HEK293 (cell line): ENCODE measurements at regions not wholly inside any gene's neighbourhood (a gene's known extent, or its start where the extent isn't known, plus 50 kb on each side); places are given as distances from the start of the nearest gene placed in this dataset.

Experiments
- BCL11B ChIP-seq: fragments of 450-650 bp; formaldehyde crosslinking; IDR thresholded peaks from 2 replicates; pipeline ENCODE4 v1.5.1; 2016; ENCODE audit warnings: low read depth, missing biosample characterization, missing genetic modification characterization
- CTCF ChIP-seq: fragments of 450-650 bp; formaldehyde crosslinking; IDR thresholded peaks from 2 replicates; pipeline ENCODE4 v1.5.1; 2016; ENCODE audit warnings: missing biosample characterization, missing genetic modification characterization
- HOXA7 ChIP-seq: sonication (generic); formaldehyde crosslinking; IDR thresholded peaks from 2 replicates; pipeline ENCODE4 v1.8.1; 2022; ENCODE audit warnings: missing genetic modification reagents, borderline replicate concordance
- REST ChIP-seq: fragments of 450-650 bp; formaldehyde crosslinking; IDR thresholded peaks from 2 replicates; pipeline ENCODE4 v1.5.1; 2016; ENCODE audit warnings: missing biosample characterization, missing genetic modification characterization
- SP3 ChIP-seq: fragments of 450-650 bp; formaldehyde crosslinking; IDR thresholded peaks from 2 replicates; pipeline ENCODE4 v1.5.1; 2016; ENCODE audit warnings: missing biosample characterization, missing genetic modification characterization
- TCF7L2 ChIP-seq: IDR thresholded peaks from 2 replicates; pipeline ENCODE4 v1.6.1; 2011; ENCODE audit warnings: low read depth, mild to moderate bottlenecking, inconsistent platforms, low read length, moderate library complexity, borderline replicate concordance
- ZBTB7A ChIP-seq: fragments of 450-650 bp; formaldehyde crosslinking; IDR thresholded peaks from 2 replicates; pipeline ENCODE4 v1.5.1; 2016; ENCODE audit warnings: low read depth, missing biosample characterization, missing genetic modification characterization
- ZFP3 ChIP-seq: fragments of 450-650 bp; formaldehyde crosslinking; IDR thresholded peaks from 2 replicates; pipeline ENCODE4 v1.5.1; 2016; ENCODE audit warnings: low read depth, missing biosample characterization, missing genetic modification characterization
- ZNF121 ChIP-seq: fragments of 450-650 bp; formaldehyde crosslinking; IDR thresholded peaks from 2 replicates; pipeline ENCODE4 v1.5.1; 2016; ENCODE audit warnings: missing biosample characterization, missing genetic modification characterization
- ZNF404 ChIP-seq: fragments of 450-650 bp; formaldehyde crosslinking; IDR thresholded peaks from 2 replicates; pipeline ENCODE4 v1.5.1; 2017; ENCODE audit warnings: missing biosample characterization, missing genetic modification characterization
- ZNF660 ChIP-seq: fragments of 450-650 bp; IDR thresholded peaks from 2 replicates; pipeline ENCODE4 v1.5.1; 2018; ENCODE audit warnings: missing biosample characterization, mild to moderate bottlenecking, missing genetic modification characterization
- TF ChIP-seq, protein P1 (sequence below): IDR thresholded peaks from 2 replicates; pipeline ENCODE4 v1.6.1; 2011; ENCODE audit warnings: mild to moderate bottlenecking, low read depth, low read length, borderline replicate concordance
- TF ChIP-seq, protein P2 (sequence below): fragments of 450-650 bp; formaldehyde crosslinking; IDR thresholded peaks from 2 replicates; pipeline ENCODE4 v1.5.1; 2016; ENCODE audit warnings: missing biosample characterization, missing genetic modification characterization

- TF ChIP-seq ZNF404 (tag by site-specific recombination) (no peak), BCL11B (tag by site-specific recombination) (no peak), ZFP3 (tag by site-specific recombination) (no peak), REST (no peak), ZBTB7A (no peak), CTCF (tag by site-specific recombination) (no peak), HOXA7 (CRISPR knock-in tag) (no peak), SP3 (no peak), ZNF660 (tag by site-specific recombination) (no peak), TCF7L2 (no peak), ZNF121 (tag by site-specific recombination) (no peak)
- TF ChIP-seq, protein P1, sequence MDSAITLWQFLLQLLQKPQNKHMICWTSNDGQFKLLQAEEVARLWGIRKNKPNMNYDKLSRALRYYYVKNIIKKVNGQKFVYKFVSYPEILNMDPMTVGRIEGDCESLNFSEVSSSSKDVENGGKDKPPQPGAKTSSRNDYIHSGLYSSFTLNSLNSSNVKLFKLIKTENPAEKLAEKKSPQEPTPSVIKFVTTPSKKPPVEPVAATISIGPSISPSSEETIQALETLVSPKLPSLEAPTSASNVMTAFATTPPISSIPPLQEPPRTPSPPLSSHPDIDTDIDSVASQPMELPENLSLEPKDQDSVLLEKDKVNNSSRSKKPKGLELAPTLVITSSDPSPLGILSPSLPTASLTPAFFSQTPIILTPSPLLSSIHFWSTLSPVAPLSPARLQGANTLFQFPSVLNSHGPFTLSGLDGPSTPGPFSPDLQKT: no peak
- TF ChIP-seq, protein P2, sequence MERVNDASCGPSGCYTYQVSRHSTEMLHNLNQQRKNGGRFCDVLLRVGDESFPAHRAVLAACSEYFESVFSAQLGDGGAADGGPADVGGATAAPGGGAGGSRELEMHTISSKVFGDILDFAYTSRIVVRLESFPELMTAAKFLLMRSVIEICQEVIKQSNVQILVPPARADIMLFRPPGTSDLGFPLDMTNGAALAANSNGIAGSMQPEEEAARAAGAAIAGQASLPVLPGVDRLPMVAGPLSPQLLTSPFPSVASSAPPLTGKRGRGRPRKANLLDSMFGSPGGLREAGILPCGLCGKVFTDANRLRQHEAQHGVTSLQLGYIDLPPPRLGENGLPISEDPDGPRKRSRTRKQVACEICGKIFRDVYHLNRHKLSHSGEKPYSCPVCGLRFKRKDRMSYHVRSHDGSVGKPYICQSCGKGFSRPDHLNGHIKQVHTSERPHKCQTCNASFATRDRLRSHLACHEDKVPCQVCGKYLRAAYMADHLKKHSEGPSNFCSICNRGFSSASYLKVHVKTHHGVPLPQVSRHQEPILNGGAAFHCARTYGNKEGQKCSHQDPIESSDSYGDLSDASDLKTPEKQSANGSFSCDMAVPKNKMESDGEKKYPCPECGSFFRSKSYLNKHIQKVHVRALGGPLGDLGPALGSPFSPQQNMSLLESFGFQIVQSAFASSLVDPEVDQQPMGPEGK (tag by site-specific recombination): no peak
Observed at GRCh38 chr11:112354364-112354763, 93.7 kb upstream of the PLET1 start.
